ENCODE measurements at regions not wholly inside any gene's neighbourhood (a gene's known extent, or its start where the extent isn't known, plus 50 kb on each side); places are given as distances from the start of the nearest gene placed in this dataset.

DNA sequence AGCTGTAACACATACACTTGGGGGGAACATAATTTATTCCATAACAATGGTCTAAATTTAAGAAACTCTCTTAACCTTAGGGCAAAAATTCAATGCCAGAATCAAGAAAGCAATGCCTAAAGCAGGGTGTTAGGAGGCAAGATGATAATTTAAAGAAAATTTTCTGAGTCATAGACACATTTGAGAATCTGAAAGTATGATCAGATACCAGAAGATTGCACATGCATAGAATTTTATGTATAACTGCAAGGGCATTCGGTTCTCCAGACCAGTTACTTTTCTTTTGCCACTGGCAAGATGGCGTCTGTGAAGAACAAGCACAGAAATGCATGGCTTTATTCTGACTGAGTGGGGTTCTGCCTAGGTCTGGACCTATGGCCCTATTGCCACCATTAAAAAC, 64.4 kb upstream of the IPO9 start:
- no peak for DNase-seq (ENCODE audit: low read depth in 3 of 3, low spot score in 1 of 3)

DNA sequence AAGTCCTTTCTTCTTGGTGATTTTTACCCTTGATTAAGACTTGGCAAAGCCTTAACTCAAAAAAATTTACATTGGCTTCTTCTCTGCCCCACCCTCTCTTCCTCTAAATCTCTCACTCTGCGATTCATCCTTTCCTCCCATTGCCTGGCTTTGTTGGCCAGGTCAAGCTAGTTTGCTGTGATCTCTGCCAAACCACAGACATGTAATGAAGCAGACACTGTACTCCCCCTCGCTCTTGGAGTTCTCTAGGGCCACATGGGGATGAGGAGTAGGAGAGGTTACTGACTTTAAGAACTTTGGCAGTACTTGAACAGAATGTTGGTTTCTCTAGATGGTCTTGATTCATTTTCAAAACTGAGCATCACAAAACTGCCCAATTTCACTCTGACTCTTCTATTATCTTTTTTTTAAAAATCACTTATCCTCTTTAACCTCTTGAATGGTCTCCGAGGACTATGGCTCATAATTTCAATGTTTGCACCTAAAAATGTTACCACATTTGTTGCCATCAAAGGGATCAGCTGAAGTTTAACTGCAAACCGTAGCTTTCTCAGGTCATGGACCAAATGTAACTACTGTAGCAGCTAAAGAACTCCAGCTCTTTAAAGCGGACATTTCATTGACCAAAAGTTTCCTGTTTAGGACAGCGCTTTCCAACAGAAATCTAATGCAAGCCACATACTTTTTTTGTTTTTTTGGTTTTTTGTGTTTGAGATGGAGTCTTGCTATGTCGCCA, 62.7 kb upstream of the IPO9 start:
- no peak for DNase-seq (ENCODE audit: low read depth in 3 of 3, low spot score in 1 of 3)

DNA sequence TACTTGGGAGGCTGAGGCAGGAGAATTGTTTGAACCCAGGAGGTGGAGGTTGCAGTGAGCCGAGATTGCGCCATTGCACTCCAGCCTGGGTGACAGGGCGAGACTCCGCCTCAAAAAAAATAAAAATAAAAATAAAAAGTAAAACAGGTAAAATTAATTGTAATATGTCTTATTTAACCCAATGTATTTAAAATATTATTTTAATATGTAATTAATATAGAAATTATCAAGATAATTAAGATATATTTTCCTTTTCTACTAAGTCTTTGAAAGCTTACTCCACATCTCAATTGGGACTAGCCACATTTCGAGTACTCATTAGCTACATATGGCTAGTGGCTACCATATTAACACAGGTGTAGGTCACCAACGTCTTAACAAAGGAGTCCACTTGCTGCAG, 61.6 kb upstream of the IPO9 start:
- DNase-seq (ENCODE audit: low read depth in 3 of 3, low spot score in 1 of 3) = no peak

DNA sequence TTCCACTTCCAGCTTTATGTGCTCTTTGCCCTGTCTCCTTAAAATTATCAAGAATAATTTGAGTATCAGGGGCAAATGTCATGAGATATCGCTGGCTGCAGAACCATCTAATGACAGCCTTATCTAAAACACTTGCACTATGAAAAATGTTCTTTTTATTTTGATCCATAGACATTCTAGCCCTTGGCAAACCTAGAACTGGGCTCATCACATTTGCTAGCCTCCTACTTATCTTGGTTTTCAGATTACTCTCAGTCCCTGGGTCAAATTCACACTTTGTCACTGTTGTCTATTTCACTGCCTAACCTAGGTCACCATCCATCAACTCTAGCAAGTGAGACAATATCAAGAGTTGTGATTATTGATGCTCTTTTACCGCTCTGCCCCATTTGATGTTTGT, 59.9 kb upstream of the IPO9 start:
- no peak for DNase-seq (ENCODE audit: low read depth in 3 of 3, low spot score in 1 of 3)

DNA sequence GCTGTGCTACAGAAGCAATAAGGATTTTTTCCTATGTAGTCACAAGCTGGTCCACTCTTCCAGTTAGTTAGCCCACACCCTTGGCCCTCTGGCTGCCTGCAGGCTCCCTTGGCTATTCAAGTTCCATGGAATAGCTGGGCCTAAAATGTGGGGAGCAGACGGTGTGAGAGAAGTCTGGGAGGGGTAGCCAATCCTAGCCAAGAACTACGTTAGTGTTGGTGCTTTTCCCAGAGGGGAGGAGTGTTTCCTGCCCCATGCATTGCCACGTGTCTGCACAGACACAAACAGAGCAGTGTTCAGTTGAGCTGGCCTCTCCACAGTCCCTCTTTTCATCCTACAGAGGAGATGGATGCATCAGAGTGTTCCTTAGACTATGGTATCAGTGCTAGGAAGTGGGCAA, 59.0 kb upstream of the IPO9 start:
- DNase-seq (ENCODE audit: low read depth in 3 of 3, low spot score in 1 of 3) = no peak

DNA sequence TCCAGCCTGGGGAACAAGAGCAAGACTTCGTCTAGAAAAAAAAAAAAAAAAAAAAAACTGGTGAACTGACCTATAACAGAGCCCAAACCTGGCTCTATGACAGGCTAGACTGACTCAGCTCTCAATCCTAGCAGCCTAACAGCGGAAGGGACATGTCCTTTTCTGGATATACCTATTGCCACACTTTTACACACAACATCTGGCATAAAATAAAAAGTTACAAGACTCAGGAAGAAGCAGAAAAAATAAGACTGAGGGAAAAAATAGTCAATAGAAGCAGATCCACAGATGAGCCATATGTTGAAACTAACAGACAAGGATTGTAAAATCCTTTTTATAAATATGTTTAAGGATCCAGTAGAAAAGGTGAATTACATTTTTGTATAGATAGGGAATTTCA, 57.5 kb upstream of the IPO9 start:
- no peak for DNase-seq (ENCODE audit: low read depth in 3 of 3, low spot score in 1 of 3)

DNA sequence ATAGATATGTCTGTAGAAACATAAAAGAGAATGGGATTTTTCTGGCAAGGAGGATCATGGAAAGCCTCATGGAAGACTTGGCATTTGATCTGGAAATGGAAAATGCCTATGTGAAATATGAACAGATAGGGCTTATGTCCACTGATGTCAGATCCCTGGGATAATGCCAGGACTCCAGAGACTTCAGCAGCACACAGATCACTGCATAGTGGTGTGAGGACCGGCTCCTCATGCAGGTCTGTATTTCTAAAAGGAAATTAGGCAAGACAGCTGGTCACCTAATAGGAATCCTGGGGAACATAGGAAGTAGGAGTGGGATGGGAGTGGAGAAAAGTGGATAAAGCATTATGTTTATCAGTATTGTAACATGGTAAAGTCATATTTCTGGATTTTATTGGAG, 56.8 kb upstream of the IPO9 start:
- no peak for DNase-seq (ENCODE audit: low read depth in 3 of 3, low spot score in 1 of 3)

DNA sequence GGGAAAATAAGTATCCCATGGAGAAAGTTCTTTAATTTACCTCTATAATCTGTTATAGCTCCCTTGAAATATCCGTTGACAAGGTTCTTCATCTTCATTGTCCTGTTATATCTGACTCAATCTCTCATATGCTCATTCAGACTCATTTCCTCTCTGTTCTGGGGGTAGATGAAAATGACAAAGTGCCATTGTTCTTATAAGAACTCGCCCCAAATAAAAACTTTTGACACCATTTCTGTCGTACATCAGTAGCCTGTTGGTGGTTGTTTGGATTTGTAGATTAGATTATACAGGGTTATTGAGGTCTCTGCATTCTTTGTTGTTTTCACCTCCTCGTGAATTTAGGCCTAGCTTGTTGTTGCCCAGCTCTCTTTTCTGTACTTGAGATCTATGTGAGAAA, 55.2 kb upstream of the IPO9 start:
- DNase-seq (ENCODE audit: low read depth in 3 of 3, low spot score in 1 of 3) = no peak

DNA sequence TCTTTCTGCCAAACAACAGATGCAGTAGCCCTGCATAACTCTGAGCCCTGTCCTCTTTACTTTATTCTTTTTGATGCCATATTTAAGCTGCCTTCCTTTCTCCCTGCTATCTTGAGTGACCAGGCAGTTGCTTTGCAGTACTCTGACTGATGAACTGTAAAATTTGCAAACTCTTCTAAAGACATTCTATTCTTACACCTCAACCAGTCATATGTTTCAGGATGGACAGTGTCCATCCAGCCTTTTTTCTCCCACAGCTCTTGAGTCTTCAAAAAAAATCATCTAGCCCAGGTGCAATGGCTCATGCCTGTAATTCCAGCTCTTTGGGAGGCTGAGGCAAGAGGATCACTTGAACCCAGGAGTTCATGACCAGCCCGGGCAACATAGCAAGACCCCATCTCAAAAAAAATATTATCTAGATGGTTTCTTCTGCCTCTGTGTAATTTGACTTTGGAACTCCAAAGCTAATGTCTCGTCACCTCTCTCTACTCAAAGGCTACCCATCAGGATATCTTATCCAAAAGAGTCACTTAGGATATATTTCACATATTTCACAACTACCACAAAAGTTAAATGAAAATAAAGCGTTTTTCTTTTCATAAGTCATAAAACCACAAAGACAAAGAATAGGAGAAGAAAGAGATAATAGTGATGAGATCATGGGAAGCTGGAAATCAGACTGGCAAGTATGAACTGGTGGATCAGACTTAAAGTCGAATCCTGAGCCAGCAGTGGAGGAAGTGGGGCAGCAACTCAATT, 54.6 kb upstream of the IPO9 start:
- no peak for DNase-seq (ENCODE audit: low read depth in 3 of 3, low spot score in 1 of 3)

DNA sequence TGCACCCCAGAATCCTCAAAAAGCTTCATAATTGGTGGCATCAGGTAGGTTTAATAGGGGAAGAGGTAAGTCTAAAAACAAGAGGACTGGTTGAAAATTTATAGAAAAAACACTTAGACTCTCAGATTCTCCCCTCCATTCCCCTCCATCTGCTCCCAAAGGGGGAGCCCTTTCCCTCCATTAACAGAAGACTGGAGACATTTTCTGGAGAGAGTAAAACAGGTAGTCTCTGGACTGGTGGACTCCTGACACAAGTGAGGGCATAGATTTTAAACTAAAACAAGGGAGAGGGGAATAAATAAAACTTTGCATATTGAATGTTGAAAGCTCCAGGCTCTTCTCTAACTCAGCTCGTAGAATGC, 54.0 kb upstream of the IPO9 start:
- no peak for DNase-seq (ENCODE audit: low read depth in 3 of 3, low spot score in 1 of 3)

DNA sequence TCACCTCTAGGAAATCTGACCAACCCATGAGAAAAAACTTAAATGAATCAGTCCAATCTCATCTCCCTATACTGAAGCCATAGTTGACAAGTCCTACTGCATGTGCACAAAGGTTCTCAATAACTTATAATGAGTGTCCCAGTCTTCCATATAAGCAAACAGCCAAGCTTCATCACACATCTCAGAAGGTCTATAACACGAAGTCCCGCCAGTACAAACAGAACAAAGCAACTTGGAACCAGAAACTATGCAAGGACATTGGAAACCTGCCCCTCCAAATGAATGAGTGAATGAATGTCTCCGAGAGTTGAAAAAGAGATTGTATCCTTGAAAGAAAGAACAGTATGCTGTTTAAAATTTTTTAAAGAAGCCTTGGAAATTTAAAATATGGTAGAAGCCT, 53.6 kb upstream of the IPO9 start:
- no peak for DNase-seq (ENCODE audit: low read depth in 3 of 3, low spot score in 1 of 3)

DNA sequence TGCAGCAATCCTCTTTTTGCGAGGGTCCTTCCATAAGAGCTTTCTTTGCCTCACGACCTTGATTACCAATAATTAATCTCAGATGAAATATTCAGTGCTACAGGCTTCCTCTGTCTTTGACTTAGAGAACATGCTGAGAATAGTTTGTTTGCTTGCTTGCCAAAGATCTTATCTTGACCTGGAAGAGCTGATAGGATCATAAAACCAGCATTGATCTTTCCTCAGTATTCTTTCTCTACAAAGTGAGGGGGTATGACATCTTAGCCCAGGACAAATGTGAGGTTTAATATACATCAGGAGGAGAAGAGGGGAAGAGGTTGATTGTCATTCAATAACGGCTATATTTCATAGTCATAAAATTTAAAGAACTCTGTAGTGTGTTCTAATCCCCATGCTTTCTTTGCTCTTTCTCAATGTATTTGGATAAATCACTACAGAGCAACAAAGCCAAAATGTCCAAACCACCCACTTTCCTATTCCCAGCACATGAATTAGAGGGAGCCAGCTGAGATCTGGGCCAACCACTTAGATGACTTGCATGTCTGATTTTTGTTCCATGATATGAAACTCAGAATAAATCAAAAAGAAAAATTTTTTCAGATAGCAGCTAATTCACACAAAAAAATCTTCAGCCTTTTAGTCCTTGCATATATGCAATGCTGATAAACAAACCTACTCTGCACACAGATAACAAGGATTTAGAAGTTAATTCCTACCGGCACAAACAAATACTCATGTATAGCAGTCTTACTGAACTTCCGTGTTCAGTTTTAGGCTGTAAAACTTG, 50.5 kb upstream of the IPO9 start:
- DNase-seq (ENCODE audit: low read depth in 3 of 3, low spot score in 1 of 3) = no peak
